Karpas-422 (cell line): ENCODE measurements at regions not wholly inside any gene's neighbourhood (a gene's known extent, or its start where the extent isn't known, plus 50 kb on each side); places are given as distances from the start of the nearest gene placed in this dataset.

Experiments used
- DNase-seq: peaks from one replicate; pipeline ENCODE4 v3.0.0-alpha.2; 2015
- H2AFZ ChIP-seq: fragments of 200-600 bp; sonication (generic); 2 replicates; pipeline ENCODE4 v1.6.1; 2014; ENCODE audit warnings: antibody characterized with exemption, low read length, mixed read lengths
- H3K27ac ChIP-seq: fragments of 200-600 bp; sonication (generic); 2 replicates; pipeline ENCODE4 v1.5.1; 2014; ENCODE audit warnings: mild to moderate bottlenecking, low read length, moderate library complexity
- H3K27me3 ChIP-seq: fragments of 200-600 bp; sonication (generic); 2 replicates; pipeline ENCODE4 v1.6.1; 2014; ENCODE audit warnings: low read length, mixed read lengths
- H3K36me3 ChIP-seq: fragments of 200-600 bp; sonication (generic); 2 replicates; pipeline ENCODE4 v1.6.1; 2014; ENCODE audit warnings: low read length, mixed read lengths; ENCODE audit not compliant: insufficient read depth
- H3K4me1 ChIP-seq: fragments of 200-600 bp; sonication (generic); 2 replicates; pipeline ENCODE4 v1.6.1; 2014; ENCODE audit warnings: mild to moderate bottlenecking, low read length, mixed read lengths
- H3K4me2 ChIP-seq: fragments of 200-600 bp; sonication (generic); 2 replicates; pipeline ENCODE4 v1.6.1; 2014; ENCODE audit warnings: low read length, low read depth, mild to moderate bottlenecking; ENCODE audit not compliant: poor library complexity, severe bottlenecking
- H3K4me3 ChIP-seq: fragments of 200-600 bp; sonication (generic); 2 replicates; pipeline ENCODE4 v1.5.1; 2014; ENCODE audit warnings: mild to moderate bottlenecking, antibody characterized with exemption, low read length, mixed read lengths
- H3K79me2 ChIP-seq: fragments of 200-600 bp; sonication (generic); 2 replicates; pipeline ENCODE4 v1.6.1; 2014; ENCODE audit warnings: mild to moderate bottlenecking, low read length, mixed read lengths
- H3K9ac ChIP-seq: fragments of 200-600 bp; sonication (generic); 2 replicates; pipeline ENCODE4 v1.6.0; 2014; ENCODE audit warnings: low read length
- H3K9me2 ChIP-seq: fragments of 200-600 bp; sonication (generic), shearing (Covaris generic); replicated peaks from 2 replicates; pipeline ENCODE4 v1.6.0; 2014; ENCODE audit warnings: mild to moderate bottlenecking, low read length, moderate library complexity; ENCODE audit not compliant: insufficient read depth
- H3K9me3 ChIP-seq: fragments of 300-700, 200-600 bp; sonication (generic); 2 replicates; pipeline ENCODE4 v1.6.1; 2014; ENCODE audit warnings: low read length, mixed read lengths
- H4K20me1 ChIP-seq: fragments of 200-600 bp; sonication (generic); 2 replicates; pipeline ENCODE4 v1.6.1; 2014; ENCODE audit warnings: mild to moderate bottlenecking, antibody characterized with exemption, low read length, low read depth; ENCODE audit not compliant: insufficient read depth

- no peak for DNase-seq
- peaks cover 3% of the 10 kb centered on the region; the same call in 1 of the 2 replicates for H3K9me2 ChIP-seq
- no peaks in the 10 kb centered on the region for H4K20me1 ChIP-seq
- H3K9ac ChIP-seq, result no peak overlapping the region
- H3K9me3 ChIP-seq, result peaks cover 4% of the 10 kb centered on the region
- H3K79me2 ChIP-seq, result no peaks in the 10 kb centered on the region
- H3K27ac ChIP-seq, result no peak overlapping the region
- H3K4me1 ChIP-seq, result no peaks in the 10 kb centered on the region
- no peak overlapping the region for H3K4me2 ChIP-seq
- no peaks in the 10 kb centered on the region for H3K27me3 ChIP-seq
- H2AFZ ChIP-seq, result no peak overlapping the region
- no peaks in the 10 kb centered on the region for H3K36me3 ChIP-seq
- H3K4me3 ChIP-seq, result no peak overlapping the region
Observed at GRCh38 chr14:86003998-86004397, 474.1 kb downstream of the FLRT2 start.

DNA sequence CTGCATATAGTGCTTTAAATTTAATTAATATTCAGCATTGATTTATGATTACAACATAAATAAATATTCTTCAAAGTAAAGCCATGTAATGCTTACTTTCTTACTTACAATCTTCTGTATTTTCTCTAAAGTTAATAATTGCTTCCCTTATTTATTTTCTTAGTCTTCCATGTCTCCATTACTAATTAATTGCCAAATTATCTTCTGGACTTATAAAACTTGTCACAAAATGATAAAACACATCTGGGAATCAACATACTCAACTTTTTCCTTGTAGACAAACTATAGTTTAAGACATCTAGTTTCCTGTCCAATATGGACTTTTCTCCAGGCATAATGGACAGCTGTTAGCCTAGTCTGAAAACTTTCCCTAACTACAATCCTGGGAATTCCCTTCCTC lies 466.6 kb downstream of the FLRT2 start:
- no peaks in the 10 kb centered on the region for H3K36me3 ChIP-seq
- no peak overlapping the region for H2AFZ ChIP-seq
- peaks cover 3% of the 10 kb centered on the region; the same call in 1 of the 2 replicates for H3K9me2 ChIP-seq
- no peaks in the 10 kb centered on the region for H4K20me1 ChIP-seq
- no peak overlapping the region for H3K27ac ChIP-seq
- no peaks in the 10 kb centered on the region for H3K4me1 ChIP-seq
- no peak overlapping the region for H3K4me2 ChIP-seq
- H3K4me3 ChIP-seq, result no peak overlapping the region
- no peaks in the 10 kb centered on the region for H3K9me3 ChIP-seq
- H3K79me2 ChIP-seq, result no peaks in the 10 kb centered on the region
- no peak for DNase-seq
- H3K27me3 ChIP-seq, result no peaks in the 10 kb centered on the region
- H3K9ac ChIP-seq, result no peak overlapping the region

GRCh38 chr14:85991156-85991555 lies 461.2 kb downstream of the FLRT2 start:
- Histone ChIP-seq H3K9ac (no peak overlapping the region), H3K27ac (no peak overlapping the region), H4K20me1 (no peaks in the 10 kb centered on the region), H3K9me3 (no peaks in the 10 kb centered on the region), H3K27me3 (no peaks in the 10 kb centered on the region), H3K4me3 (no peak overlapping the region), H2AFZ (no peak overlapping the region), H3K36me3 (no peaks in the 10 kb centered on the region), H3K9me2 (no peaks in the 10 kb centered on the region), H3K4me2 (no peak overlapping the region), H3K4me1 (no peaks in the 10 kb centered on the region), H3K79me2 (no peaks in the 10 kb centered on the region)
- no peak for DNase-seq

GRCh38 chr14:85987907-85988306 lies 458.0 kb downstream of the FLRT2 start:
- Histone ChIP-seq H3K4me2 (no peak overlapping the region), H3K79me2 (no peaks in the 10 kb centered on the region), H3K27ac (no peak overlapping the region), H3K9ac (no peak overlapping the region), H3K27me3 (no peaks in the 10 kb centered on the region), H3K4me3 (no peak overlapping the region), H4K20me1 (no peaks in the 10 kb centered on the region), H3K9me3 (no peaks in the 10 kb centered on the region; the same call in 1 of the 2 replicates), H2AFZ (no peak overlapping the region), H3K9me2 (no peaks in the 10 kb centered on the region), H3K36me3 (no peaks in the 10 kb centered on the region), H3K4me1 (no peaks in the 10 kb centered on the region)
- no peak for DNase-seq

- Histone ChIP-seq H3K9ac (no peak overlapping the region), H3K4me1 (no peaks in the 10 kb centered on the region), H4K20me1 (no peaks in the 10 kb centered on the region), H3K79me2 (no peaks in the 10 kb centered on the region), H3K27ac (no peak overlapping the region), H3K36me3 (no peaks in the 10 kb centered on the region), H3K9me2 (no peaks in the 10 kb centered on the region), H3K4me2 (no peak overlapping the region), H3K27me3 (no peaks in the 10 kb centered on the region), H2AFZ (no peak overlapping the region), H3K4me3 (no peak overlapping the region), H3K9me3 (no peaks in the 10 kb centered on the region; the same call in 1 of the 2 replicates)
- no peak for DNase-seq
Observed at GRCh38 chr14:85987292-85987691, 457.3 kb downstream of the FLRT2 start.

- Histone ChIP-seq H3K9me3 (no peaks in the 10 kb centered on the region), H2AFZ (no peak overlapping the region), H3K9ac (no peak overlapping the region), H3K27me3 (peaks cover 4% of the 10 kb centered on the region; the same call in 1 of the 2 replicates), H3K79me2 (no peaks in the 10 kb centered on the region), H3K36me3 (no peaks in the 10 kb centered on the region), H3K4me3 (no peak overlapping the region), H3K9me2 (no peaks in the 10 kb centered on the region), H3K4me1 (no peaks in the 10 kb centered on the region), H4K20me1 (no peaks in the 10 kb centered on the region), H3K27ac (no peak overlapping the region), H3K4me2 (no peak overlapping the region)
- DNase-seq, result no peak
Observed at GRCh38 chr14:85978582-85979250, 448.8 kb downstream of the FLRT2 start.

DNA sequence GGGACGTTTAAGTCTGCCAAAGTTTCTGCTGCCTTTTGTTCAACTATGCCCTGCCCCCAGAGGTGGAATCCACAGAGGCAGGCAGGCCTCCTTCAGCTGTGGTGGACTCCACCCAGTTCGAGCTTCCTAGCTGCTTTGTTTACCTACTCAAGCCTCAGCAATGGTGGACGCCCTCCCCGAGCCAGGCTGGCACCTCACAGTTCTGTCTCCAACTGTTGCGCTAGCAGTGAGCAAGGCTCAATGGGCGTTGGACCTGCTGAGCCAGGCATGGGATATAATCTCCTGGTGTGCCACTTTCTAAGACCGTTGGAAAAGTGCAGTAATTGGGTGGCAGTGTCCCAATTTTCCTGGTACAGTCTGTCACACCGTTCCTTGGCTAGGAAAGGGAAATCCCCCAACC lies 444.7 kb downstream of the FLRT2 start:
- Histone ChIP-seq H2AFZ (no peak overlapping the region), H3K27me3 (peaks cover 4% of the 10 kb centered on the region; the same call in 1 of the 2 replicates), H4K20me1 (no peaks in the 10 kb centered on the region), H3K9me3 (no peaks in the 10 kb centered on the region), H3K4me2 (no peak overlapping the region), H3K9me2 (no peaks in the 10 kb centered on the region), H3K9ac (no peak overlapping the region), H3K36me3 (no peaks in the 10 kb centered on the region), H3K4me1 (no peaks in the 10 kb centered on the region), H3K4me3 (no peak overlapping the region), H3K79me2 (no peaks in the 10 kb centered on the region), H3K27ac (no peak overlapping the region)
- no peak for DNase-seq

GRCh38 chr14:85963486-85963885 lies 433.5 kb downstream of the FLRT2 start:
- Histone ChIP-seq H3K36me3 (no peaks in the 10 kb centered on the region), H3K4me3 (no peak overlapping the region), H3K9me3 (no peaks in the 10 kb centered on the region), H3K9ac (no peak overlapping the region), H3K27ac (no peak overlapping the region), H3K4me2 (no peak overlapping the region), H3K9me2 (0 out of 2 replicates have a peak, but pooled peaks cover 2% of the 10 kb centered on the region), H4K20me1 (no peaks in the 10 kb centered on the region), H3K4me1 (no peaks in the 10 kb centered on the region), H3K27me3 (no peaks in the 10 kb centered on the region), H3K79me2 (no peaks in the 10 kb centered on the region), H2AFZ (no peak overlapping the region)
- no peak for DNase-seq
